B cell (primary cell): ENCODE measurements at regions not wholly inside any gene's neighbourhood (a gene's known extent, or its start where the extent isn't known, plus 50 kb on each side); places are given as distances from the start of the nearest gene placed in this dataset.

Experiments
- CTCF ChIP-seq: fragments of 200-600 bp; IDR thresholded peaks from one replicate; pipeline ENCODE4 v1.8.0; 2022; ENCODE audit warnings: antibody characterized with exemption, mild to moderate bottlenecking
- EZH2 ChIP-seq: IDR thresholded peaks from 2 replicates; pipeline ENCODE4 v1.6.1; 2012; ENCODE audit warnings: borderline replicate concordance, low read depth, mild to moderate bottlenecking, moderate library complexity, low read length; ENCODE audit not compliant: insufficient read depth, poor library complexity, severe bottlenecking

GRCh38 chr11:131073167-131073566, 156.9 kb upstream of the SNX19 start:
- TF ChIP-seq CTCF, result no peak
- TF ChIP-seq EZH2, result no peak
